ENCODE measurements at regions not wholly inside any gene's neighbourhood (a gene's known extent, or its start where the extent isn't known, plus 50 kb on each side); places are given as distances from the start of the nearest gene placed in this dataset.

GRCh38 chr1:233549917-233550316 is 64.0 kb upstream of the KCNK1 start:
- intact Hi-C loops (cut with DNase I) = no loop called here
- Histone ChIP-seq H3K27ac (no peak overlapping the region), H3K4me3 (no peak overlapping the region), H3K36me3 (no peaks in the 10 kb centered on the region), H3K9me3 (peaks cover 0 to 8% (median 0%) of the 10 kb centered on the region in 12 donors), H3K27me3 (no peaks in the 10 kb centered on the region), H3K4me1 (no peaks in the 10 kb centered on the region)
- TF ChIP-seq CTCF (IDR thresholded peaks at IDR 0.05) (no peak), POLR2A (IDR thresholded peaks at IDR 0.05) (no peak)
- DNase-seq = no peak
- 75 to 88% (median 81%) methylated on average over 3 of the region's 3 CpGs for WGBS, 4 donors
- ATAC-seq = no peak

DNA sequence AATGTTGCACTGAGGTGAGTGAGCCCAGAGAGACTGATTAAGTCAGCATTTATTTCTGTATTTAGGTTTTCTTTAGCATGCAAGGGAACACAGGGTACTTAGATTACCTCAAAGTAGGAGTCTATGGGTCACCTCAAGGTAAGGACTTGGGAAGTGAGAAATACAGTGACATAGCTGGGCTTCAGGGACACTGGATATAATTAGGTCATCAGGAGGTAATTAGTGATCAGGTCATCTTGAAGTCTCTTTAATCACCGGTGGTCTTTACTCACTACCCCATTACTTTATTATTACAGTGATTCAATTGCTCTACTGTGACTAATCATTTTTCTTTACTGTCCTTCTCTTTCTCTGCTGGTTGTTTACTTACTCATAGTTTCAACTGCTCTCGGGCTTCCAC is 59.9 kb upstream of the KCNK1 start:
- 69 to 80% (median 75%) methylated on average over 2 of the region's 2 CpGs for WGBS, 4 donors
- Histone ChIP-seq H3K27ac (no peak overlapping the region), H3K4me1 (no peaks in the 10 kb centered on the region), H3K9me3 (no peaks in the 10 kb centered on the region), H3K27me3 (no peaks in the 10 kb centered on the region), H3K36me3 (no peaks in the 10 kb centered on the region), H3K4me3 (no peak overlapping the region)
- TF ChIP-seq CTCF (IDR thresholded peaks at IDR 0.05) (no peak), POLR2A (IDR thresholded peaks at IDR 0.05) (no peak)
- intact Hi-C loops (cut with DNase I) = no loop called here
- DNase-seq (no peak), ATAC-seq (no peak)

DNA sequence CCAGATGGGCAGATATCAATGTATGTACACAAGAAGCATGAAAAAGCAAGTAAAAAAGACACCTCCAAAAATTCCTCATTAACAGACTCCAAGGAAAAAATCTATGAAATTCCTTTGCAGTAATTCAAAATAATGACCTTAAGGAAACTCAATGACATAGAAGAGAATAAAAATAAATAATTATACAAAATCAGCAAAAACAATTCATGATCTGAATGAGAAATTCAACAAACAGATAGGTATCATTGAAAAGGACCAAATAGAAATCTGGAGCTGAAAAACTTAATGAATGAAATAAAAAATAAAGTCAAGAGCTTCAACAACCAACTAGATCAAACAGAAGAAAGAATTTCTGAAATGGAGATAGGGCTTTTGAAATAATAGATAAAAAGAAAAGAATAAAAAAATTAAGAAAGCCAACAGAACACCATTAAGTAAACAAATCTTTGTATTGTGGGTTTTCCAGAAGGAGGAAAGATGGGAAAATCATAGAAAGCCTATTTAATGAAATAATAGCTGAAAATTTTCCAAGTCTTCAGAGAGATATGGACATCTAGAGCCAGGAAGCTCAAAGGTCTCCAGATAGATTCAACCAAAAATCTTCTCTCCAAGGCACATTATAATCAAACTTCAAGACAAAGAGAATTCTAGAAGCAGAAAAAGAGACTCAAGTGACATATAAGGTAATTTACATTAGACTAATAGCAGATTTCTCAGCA is 52.0 kb upstream of the KCNK1 start:
- H3K27me3 ChIP-seq = no peaks in the 10 kb centered on the region
- peaks cover 0 to 59% (median 15%) of the 10 kb centered on the region in 12 donors for H3K9me3 ChIP-seq
- intact Hi-C loops (cut with DNase I) = no loop called here
- no peaks in the 10 kb centered on the region for H3K36me3 ChIP-seq
- DNase-seq (no peak), ATAC-seq (no peak)
- TF ChIP-seq POLR2A (IDR thresholded peaks at IDR 0.05) (no peak), CTCF (IDR thresholded peaks at IDR 0.05) (no peak)
- H3K27ac ChIP-seq = no peak overlapping the region
- H3K4me1 ChIP-seq = no peaks in the 10 kb centered on the region
- no peak overlapping the region for H3K4me3 ChIP-seq

Measured in heart left ventricle (tissue), 16 donors.